HG03469 (cell line): ENCODE measurements at regions not wholly inside any gene's neighbourhood (a gene's known extent, or its start where the extent isn't known, plus 50 kb on each side); places are given as distances from the start of the nearest gene placed in this dataset.

Experiments used
- ATAC-seq: cut with Tn5 transposase; IDR thresholded peaks from one replicate; pipeline ENCODE4 v1.9.1; 2021; ENCODE audit warnings: mild to moderate bottlenecking, moderate library complexity, moderate number of reproducible peaks; ENCODE audit not compliant: unreplicated experiment

GRCh38 chr15:38671675-38672254 is 107.2 kb upstream of the RASGRP1 start:
- ATAC-seq: peak; percentile 35

- ATAC-seq: no peak
These were observed 107.7 kb upstream of the RASGRP1 start for GRCh38 chr15:38672273-38672672.

- no peak for ATAC-seq
These were observed 108.4 kb upstream of the RASGRP1 start for GRCh38 chr15:38672814-38673670.

- no peak for ATAC-seq
These were observed 109.8 kb upstream of the RASGRP1 start for GRCh38 chr15:38674448-38674847.

GRCh38 chr15:38678281-38678680 is 113.7 kb upstream of the RASGRP1 start:
- ATAC-seq: no peak

- no peak for ATAC-seq
These were observed 116.2 kb upstream of the RASGRP1 start for GRCh38 chr15:38680775-38681174.

GRCh38 chr15:38682363-38682762 is 117.7 kb upstream of the RASGRP1 start:
- no peak for ATAC-seq

GRCh38 chr15:38682861-38683260 is 118.2 kb upstream of the RASGRP1 start:
- ATAC-seq: no peak

- peak; percentile 80 for ATAC-seq
These were observed 119.0 kb upstream of the RASGRP1 start for GRCh38 chr15:38683382-38684242.

GRCh38 chr15:38684440-38685010 is 119.9 kb upstream of the RASGRP1 start:
- ATAC-seq: no peak

- ATAC-seq: no peak
These were observed 121.2 kb upstream of the RASGRP1 start for GRCh38 chr15:38685686-38686339.

- ATAC-seq: no peak
These were observed 122.7 kb upstream of the RASGRP1 start for GRCh38 chr15:38687340-38687739.

- no peak for ATAC-seq
These were observed 123.3 kb upstream of the RASGRP1 start for GRCh38 chr15:38687775-38688495.

- no peak for ATAC-seq
These were observed 124.1 kb upstream of the RASGRP1 start for GRCh38 chr15:38688761-38689160.

- no peak for ATAC-seq
These were observed 124.9 kb upstream of the RASGRP1 start for GRCh38 chr15:38689522-38689921.

- no peak for ATAC-seq
These were observed 125.6 kb upstream of the RASGRP1 start for GRCh38 chr15:38690216-38690615.

- ATAC-seq: no peak
These were observed 126.2 kb upstream of the RASGRP1 start for GRCh38 chr15:38690719-38691332.

- no peak for ATAC-seq
These were observed 126.8 kb upstream of the RASGRP1 start for GRCh38 chr15:38691377-38691776.

- ATAC-seq: no peak
These were observed 127.6 kb upstream of the RASGRP1 start for GRCh38 chr15:38691965-38692788.
